HG03469 (cell line): ENCODE measurements at regions not wholly inside any gene's neighbourhood (a gene's known extent, or its start where the extent isn't known, plus 50 kb on each side); places are given as distances from the start of the nearest gene placed in this dataset.
A peak's percentile ranks its signal among the peaks of the same experiment; 100 is the strongest.

ENCODE experiments used
- ATAC-seq: cut with Tn5 transposase; IDR thresholded peaks from one replicate; pipeline ENCODE4 v1.9.1; 2021; ENCODE audit warnings: mild to moderate bottlenecking, moderate library complexity, moderate number of reproducible peaks; ENCODE audit not compliant: unreplicated experiment

- ATAC-seq: no peak
Observed at GRCh38 chr6:149261364-149262040, 56.0 kb upstream of the TAB2 start.

GRCh38 chr6:149263321-149263720, 54.2 kb upstream of the TAB2 start:
- ATAC-seq: no peak

- ATAC-seq: no peak
Observed at GRCh38 chr6:149264629-149265028, 52.9 kb upstream of the TAB2 start.

- ATAC-seq: no peak
Observed at GRCh38 chr6:149265945-149266344, 51.6 kb upstream of the TAB2 start.

GRCh38 chr6:149266659-149267058, 50.9 kb upstream of the TAB2 start:
- peak; percentile 59 for ATAC-seq

- no peak for ATAC-seq
Observed at GRCh38 chr6:149267072-149267471, 50.4 kb upstream of the TAB2 start.

GRCh38 chr6:149267513-149268043, 49.9 kb upstream of the TAB2 start:
- ATAC-seq: no peak
